GM18520 (cell line): ENCODE measurements at regions not wholly inside any gene's neighbourhood (a gene's known extent, or its start where the extent isn't known, plus 50 kb on each side); places are given as distances from the start of the nearest gene placed in this dataset.

Experiments
- ATAC-seq: cut with Tn5 transposase; IDR thresholded peaks from one replicate; pipeline ENCODE4 v1.9.1; 2021; ENCODE audit not compliant: unreplicated experiment

GRCh38 chr15:61420546-61420945 lies 191.4 kb upstream of the RORA start:
- ATAC-seq: no peak

- ATAC-seq: no peak
Measured at GRCh38 chr15:61415617-61416120, 186.6 kb upstream of the RORA start.

- ATAC-seq: no peak
Measured at GRCh38 chr15:61411902-61412510, 182.9 kb upstream of the RORA start.

GRCh38 chr15:61410662-61411061 lies 181.6 kb upstream of the RORA start:
- no peak for ATAC-seq

- no peak for ATAC-seq
Measured at GRCh38 chr15:61404567-61404966, 175.5 kb upstream of the RORA start.

GRCh38 chr15:61403884-61404283 lies 174.8 kb upstream of the RORA start:
- no peak for ATAC-seq

- ATAC-seq: no peak
Measured at GRCh38 chr15:61401903-61402698, 173.0 kb upstream of the RORA start.

- ATAC-seq: no peak
Measured at GRCh38 chr15:61398310-61398709, 169.2 kb upstream of the RORA start.

GRCh38 chr15:61396235-61396919 lies 167.3 kb upstream of the RORA start:
- ATAC-seq: no peak

GRCh38 chr15:61393949-61394348 lies 164.8 kb upstream of the RORA start:
- ATAC-seq: peak; percentile 43

- ATAC-seq: no peak
Measured at GRCh38 chr15:61393524-61393923, 164.4 kb upstream of the RORA start.

GRCh38 chr15:61390138-61390537 lies 161.0 kb upstream of the RORA start:
- no peak for ATAC-seq

- no peak for ATAC-seq
Measured at GRCh38 chr15:61389334-61390028, 160.4 kb upstream of the RORA start.

- ATAC-seq: no peak
Measured at GRCh38 chr15:61387675-61388074, 158.6 kb upstream of the RORA start.

- no peak for ATAC-seq
Measured at GRCh38 chr15:61383421-61383820, 154.3 kb upstream of the RORA start.

GRCh38 chr15:61382927-61383326 lies 153.8 kb upstream of the RORA start:
- ATAC-seq: no peak

- ATAC-seq: no peak
Measured at GRCh38 chr15:61381501-61381900, 152.4 kb upstream of the RORA start.

- ATAC-seq: no peak
Measured at GRCh38 chr15:61380270-61380669, 151.2 kb upstream of the RORA start.

- no peak for ATAC-seq
Measured at GRCh38 chr15:61379005-61379404, 149.9 kb upstream of the RORA start.

GRCh38 chr15:61376961-61377360 lies 147.9 kb upstream of the RORA start:
- ATAC-seq: no peak

GRCh38 chr15:61376516-61376915 lies 147.4 kb upstream of the RORA start:
- no peak for ATAC-seq
